SK-N-SH (cell line): ENCODE measurements at regions not wholly inside any gene's neighbourhood (a gene's known extent, or its start where the extent isn't known, plus 50 kb on each side); places are given as distances from the start of the nearest gene placed in this dataset.

ENCODE experiments used
- CHD2 ChIP-seq: fragments of 150-350 bp; IDR thresholded peaks from 2 replicates; pipeline ENCODE4 v1.6.1; 2018; ENCODE audit warnings: low read length; ENCODE audit not compliant: partially characterized antibody
- EZH2phosphoT487 ChIP-seq: fragments of 200-600 bp; sonication (generic); IDR thresholded peaks from 2 replicates; pipeline ENCODE4 v1.6.1; 2017; ENCODE audit warnings: low read depth, mixed run types, mild to moderate bottlenecking, antibody characterized with exemption, moderate library complexity, borderline replicate concordance
- FOXM1 ChIP-seq: IDR thresholded peaks from 2 replicates; pipeline ENCODE4 v1.4.0; 2012; ENCODE audit warnings: low read depth, mild to moderate bottlenecking
- GATA2 ChIP-seq: sonication (generic); formaldehyde crosslinking; IDR thresholded peaks from 2 replicates; pipeline ENCODE4 v1.5.0; 2020; ENCODE audit warnings: mild to moderate bottlenecking, missing genetic modification reagents
- MAX ChIP-seq: IDR thresholded peaks from 2 replicates; pipeline ENCODE4 v1.4.0; 2012; ENCODE audit warnings: low read depth
- NRF1 ChIP-seq: IDR thresholded peaks from 2 replicates; pipeline ENCODE4 v1.6.1; 2012; ENCODE audit warnings: low read depth, mild to moderate bottlenecking, low read length
- TAF1 ChIP-seq: IDR thresholded peaks from 2 replicates; pipeline ENCODE4 v1.6.1; 2012; ENCODE audit warnings: low read depth, mild to moderate bottlenecking, low read length, moderate library complexity, borderline replicate concordance
- TCF12 ChIP-seq: IDR thresholded peaks from 2 replicates; pipeline ENCODE4 v1.4.0; 2012
- TF ChIP-seq, protein P1 (sequence below): fragments of 200-600 bp; sonication (generic); IDR thresholded peaks from 2 replicates; pipeline ENCODE4 v1.6.1; 2017; ENCODE audit warnings: antibody characterized with exemption, mild to moderate bottlenecking, moderate library complexity

- TF ChIP-seq, protein P1, sequence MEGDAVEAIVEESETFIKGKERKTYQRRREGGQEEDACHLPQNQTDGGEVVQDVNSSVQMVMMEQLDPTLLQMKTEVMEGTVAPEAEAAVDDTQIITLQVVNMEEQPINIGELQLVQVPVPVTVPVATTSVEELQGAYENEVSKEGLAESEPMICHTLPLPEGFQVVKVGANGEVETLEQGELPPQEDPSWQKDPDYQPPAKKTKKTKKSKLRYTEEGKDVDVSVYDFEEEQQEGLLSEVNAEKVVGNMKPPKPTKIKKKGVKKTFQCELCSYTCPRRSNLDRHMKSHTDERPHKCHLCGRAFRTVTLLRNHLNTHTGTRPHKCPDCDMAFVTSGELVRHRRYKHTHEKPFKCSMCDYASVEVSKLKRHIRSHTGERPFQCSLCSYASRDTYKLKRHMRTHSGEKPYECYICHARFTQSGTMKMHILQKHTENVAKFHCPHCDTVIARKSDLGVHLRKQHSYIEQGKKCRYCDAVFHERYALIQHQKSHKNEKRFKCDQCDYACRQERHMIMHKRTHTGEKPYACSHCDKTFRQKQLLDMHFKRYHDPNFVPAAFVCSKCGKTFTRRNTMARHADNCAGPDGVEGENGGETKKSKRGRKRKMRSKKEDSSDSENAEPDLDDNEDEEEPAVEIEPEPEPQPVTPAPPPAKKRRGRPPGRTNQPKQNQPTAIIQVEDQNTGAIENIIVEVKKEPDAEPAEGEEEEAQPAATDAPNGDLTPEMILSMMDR, result no peak
- TF ChIP-seq TCF12 (no peak), GATA2 (no peak), TAF1 (no peak), FOXM1 (no peak), NRF1 (no peak), EZH2phosphoT487 (no peak), MAX (no peak), CHD2 (no peak)
These were observed 105.5 kb upstream of the TENM4 start for GRCh38 chr11:79546351-79546750.
